GM19328 (cell line): ENCODE measurements at regions not wholly inside any gene's neighbourhood (a gene's known extent, or its start where the extent isn't known, plus 50 kb on each side); places are given as distances from the start of the nearest gene placed in this dataset.

Experiments used
- ATAC-seq: cut with Tn5 transposase; IDR thresholded peaks from one replicate; pipeline ENCODE4 v1.9.1; 2021; ENCODE audit warnings: mild to moderate bottlenecking, moderate library complexity; ENCODE audit not compliant: unreplicated experiment

DNA sequence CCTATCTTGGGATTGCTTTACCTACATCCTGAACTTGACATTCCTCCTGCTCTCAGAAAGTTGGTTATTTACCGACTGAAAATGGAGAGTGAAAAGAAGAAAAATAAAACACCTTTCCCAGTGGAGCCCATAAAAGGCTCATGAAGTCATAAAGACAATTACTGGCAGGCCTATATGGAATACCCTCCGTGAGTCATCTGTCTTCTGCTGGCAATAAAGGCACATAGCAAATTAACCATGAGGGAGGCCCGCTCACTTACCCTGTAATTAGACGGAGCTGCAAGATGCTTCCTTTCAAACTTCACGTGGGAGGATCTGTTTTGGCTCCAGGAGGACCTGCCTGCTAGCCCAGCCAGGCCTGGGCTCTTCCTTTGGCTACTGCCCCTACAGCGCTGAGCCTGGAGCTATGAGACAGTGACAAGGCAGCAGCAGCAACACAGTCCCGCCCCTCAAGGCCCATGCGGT lies 540.4 kb downstream of the BUD13 start:
- ATAC-seq: no peak

DNA sequence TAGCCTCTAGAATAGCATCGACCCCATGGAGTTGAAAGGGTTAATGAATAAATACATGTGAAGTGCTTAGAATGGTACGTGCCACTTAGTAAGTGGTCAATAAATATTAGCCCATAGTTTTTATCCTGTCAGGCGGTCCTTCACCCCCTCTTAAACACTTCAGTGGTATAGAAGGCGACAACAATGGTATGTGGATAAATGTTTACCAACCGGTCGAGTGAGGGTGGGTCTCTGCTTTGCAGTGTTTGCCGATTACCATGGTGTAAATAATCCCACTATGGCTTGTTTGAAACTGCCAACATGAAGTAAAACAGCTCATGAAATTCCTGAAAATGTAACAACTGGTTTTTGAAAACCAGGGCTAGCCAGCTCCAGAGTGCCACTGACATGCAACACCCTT lies 541.2 kb downstream of the BUD13 start:
- no peak for ATAC-seq

DNA sequence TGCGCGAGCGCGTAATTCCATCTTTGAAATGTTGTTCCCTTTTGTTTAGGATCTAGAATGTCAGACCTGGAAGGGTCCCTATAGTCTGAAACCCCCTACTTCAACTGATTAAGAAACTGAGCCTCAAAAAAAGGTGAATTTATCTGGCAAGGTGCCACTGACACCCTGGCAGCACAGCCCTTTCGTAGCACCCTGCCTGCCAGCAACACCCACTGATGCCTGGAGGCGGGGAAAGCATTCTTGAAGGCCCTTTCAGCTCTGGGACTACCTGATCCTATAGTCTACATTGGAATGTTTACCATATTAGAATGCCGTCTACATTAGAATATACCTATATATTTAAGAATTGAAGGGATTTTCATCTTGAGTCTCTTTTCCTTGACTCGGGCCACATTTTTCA lies 542.3 kb downstream of the BUD13 start:
- no peak for ATAC-seq

DNA sequence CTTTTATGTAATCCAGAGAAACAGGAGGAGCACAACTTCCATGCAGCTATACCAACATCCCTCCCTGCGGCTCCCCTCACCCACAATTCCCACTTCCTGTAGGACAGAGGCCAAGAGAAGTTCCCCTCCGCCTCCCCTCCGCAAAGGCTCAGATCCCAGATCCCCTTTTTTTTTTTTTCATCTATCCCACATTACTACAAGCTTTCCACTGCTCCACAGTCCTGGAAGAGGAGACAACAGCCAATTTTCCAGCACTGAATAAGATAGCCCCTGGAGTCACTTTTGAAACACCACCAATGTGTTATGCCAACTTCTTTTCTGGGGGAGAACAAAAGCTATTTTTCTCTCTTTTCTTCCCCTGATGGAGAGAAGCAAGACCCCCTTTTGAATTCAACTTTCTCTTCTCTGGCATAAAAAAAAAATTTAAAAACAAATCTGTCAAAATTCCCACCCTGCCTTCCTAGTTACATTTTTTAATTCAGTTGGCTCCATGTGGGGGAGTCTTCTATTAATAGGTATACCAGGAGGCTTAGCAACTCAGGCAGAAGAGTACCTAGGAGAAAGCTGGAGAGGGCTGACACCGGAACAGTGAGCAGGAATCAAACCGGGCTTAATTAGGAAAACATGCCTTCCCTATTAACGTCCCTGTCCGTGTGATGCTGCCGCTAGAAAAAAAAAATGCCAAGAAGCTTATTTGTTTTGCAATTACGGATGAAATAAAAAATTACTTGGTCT lies 543.4 kb downstream of the BUD13 start:
- ATAC-seq: no peak

DNA sequence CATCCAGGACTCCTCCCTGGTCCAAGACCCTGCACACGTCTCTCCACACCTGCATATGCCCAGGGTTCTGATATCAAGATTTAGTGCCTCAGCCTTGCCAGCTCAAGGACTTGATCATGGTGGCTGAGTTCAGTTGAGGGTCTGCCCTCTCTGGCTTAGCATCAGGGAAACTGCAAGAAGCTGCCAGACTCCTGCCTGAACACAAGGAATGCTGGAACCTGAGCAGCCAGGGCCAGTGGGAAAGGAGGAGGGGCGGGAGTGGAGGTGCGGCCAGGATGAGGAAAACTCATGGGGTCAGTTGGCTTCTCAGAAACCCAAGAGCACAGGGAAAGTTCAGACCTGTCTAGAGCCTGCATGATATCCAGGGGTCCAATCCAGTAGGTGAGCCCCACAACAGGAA lies 546.1 kb downstream of the BUD13 start:
- no peak for ATAC-seq

DNA sequence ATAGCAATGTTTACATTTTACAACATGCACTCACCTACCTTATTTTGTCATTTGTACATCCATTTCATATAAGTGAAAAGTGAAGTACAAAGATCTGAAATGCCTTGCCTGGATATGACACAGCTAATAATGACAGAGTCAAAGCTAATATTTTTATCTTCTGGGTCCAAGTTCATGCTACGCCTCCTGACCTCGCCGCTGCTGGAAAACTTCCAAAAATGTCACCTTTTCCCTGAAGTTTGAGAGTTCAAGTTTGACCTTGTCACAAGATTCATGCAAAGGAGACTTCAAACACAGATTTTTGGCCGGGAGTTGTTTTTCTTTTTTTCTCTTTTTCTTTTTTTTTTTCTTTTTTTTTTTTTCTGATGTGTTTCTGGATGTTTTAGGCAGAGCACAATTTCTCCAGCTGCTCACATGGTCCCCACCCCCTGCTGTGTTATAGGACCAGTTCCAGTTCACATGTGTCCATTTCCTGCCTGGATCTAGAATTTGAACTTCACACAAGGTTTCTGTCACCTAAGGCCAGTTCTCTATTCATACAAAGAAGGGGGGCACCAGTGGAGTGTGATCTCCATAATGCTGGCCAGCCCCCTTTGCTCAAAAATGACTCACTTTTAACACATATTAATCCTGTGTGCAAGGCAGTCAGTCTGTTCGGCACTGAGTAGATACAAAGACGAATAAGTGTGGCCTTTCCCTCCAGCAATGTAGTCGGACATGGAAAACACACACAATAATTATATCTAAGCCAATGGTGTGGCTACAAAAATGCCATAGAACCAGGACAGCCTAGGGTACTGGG lies 546.8 kb downstream of the BUD13 start:
- no peak for ATAC-seq

DNA sequence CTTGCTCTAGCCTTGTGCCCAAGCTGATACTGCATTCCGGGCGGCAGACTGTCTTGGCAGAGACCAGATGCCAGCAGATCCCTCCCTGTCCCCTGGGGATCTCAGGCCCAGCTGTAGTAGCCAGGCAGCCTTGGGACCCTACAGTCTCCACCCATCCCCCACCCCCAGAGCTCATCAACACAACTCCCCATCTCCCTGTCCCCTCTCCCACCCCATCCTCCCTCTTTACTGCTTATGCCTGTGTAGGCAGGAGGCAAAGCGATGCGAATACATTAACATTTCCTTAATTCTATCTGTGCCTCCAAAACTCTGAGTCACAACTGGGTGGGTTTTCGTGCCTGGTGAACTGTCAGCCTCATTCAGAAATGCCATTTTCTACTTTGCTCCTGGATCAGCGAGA lies 547.6 kb downstream of the BUD13 start:
- ATAC-seq: no peak

DNA sequence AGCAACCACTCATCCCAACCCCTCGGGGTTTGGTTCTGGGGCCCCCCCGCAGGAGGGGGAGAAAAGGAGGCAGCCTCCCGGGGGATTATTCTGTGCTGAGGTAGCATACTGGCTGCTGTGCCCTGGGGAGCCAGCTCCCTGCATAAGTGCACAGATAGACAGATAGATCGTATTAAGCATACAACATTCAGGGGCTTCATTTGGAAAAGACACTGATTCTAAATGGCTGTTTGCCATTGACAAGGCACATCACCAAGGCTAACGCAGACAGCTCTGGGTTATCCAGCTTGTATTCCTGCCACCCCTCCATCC lies 547.9 kb downstream of the BUD13 start:
- ATAC-seq: no peak

DNA sequence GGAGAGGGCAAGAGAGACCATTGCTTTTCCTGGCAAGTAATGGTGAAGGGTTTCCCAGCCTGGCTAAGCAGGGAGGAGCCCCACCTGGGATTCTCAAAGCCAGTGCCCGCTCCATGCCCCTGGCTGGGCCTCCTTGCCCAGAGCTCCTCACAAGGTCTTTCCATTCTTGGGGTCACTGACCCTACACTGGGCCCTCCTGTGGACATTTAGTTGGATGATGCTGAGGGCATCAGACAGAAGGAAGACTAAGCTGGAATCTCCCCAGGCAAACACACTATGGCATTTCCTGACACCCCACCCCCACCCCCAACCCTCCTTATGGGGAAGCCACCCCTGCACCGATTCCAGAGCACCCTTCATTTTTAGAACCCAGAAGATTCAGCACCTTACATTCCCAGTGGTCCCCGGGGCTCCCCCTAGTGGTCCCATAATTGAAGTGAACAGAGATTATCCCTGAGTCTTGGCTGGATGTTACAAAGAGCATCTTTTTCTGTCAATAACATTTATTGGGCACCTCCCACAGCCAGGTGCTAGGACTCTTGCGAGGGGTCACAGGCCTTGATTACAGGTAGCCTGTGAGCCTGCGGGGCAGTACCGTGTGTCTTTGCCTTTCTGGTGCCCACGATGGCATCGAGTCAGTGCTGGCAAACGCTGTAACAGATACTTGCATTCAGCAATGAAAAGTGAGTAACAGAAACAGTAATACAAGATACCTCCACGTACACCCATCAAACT lies 548.5 kb downstream of the BUD13 start:
- no peak for ATAC-seq

DNA sequence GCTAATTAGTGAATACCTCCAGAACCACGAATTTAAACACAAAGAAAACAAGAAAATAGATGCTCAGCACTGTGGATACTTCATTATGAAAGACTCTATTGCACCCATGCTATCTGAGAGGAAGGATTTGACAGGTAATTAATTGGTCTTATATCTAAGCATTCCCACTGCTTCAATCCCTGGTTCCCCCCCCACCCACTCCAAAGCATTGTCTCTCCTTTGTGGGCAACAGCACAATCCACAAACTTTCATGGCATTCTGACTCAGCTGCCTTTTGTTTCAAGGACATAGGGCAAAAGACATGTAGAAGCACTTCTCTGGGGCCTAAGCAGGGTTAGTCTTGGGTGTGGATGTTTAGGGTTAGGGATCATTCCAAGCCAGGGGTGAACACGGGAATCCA lies 551.4 kb downstream of the BUD13 start:
- no peak for ATAC-seq

DNA sequence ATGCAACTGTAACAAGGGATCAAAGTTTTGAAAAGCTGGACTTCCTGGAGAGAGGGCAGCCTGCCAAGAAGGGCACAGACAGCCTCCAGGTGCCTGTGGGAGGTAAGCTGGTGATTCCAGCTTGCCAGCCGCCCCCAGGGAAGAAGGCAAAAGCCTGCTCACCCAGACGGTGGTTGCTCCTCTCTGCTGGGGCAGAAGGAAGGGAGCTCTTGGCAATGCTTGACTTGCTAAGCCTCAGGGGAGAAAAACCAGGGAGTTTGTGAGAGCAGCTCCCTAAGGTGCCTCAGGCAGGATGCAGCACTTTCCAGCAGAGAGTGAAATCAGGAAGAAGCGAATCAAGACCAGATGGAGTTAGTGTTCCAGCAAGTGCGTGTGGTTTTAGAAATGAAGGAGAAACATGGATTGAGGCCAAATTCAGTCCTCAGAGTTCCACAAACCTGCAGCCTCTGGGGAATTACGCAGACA lies 553.6 kb downstream of the BUD13 start:
- no peak for ATAC-seq

DNA sequence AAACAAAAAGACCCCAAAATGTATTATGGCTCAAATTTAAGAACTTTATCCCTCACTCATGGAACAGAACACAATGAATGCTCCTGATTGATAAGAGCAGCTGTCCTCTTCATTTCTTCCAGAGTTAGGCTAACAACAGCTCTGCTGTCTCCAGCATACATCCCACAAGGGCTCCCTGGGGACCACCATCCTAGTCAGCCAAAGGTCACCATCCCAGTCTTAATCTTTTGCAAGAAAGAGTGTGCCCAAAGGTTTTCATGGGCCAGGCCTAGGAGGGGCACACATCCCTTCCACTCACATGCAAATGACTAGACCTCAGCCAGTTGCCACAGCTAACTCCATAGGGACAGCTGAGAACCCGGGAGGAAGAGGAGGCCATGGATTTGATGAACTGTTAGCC lies 555.3 kb downstream of the BUD13 start:
- no peak for ATAC-seq

DNA sequence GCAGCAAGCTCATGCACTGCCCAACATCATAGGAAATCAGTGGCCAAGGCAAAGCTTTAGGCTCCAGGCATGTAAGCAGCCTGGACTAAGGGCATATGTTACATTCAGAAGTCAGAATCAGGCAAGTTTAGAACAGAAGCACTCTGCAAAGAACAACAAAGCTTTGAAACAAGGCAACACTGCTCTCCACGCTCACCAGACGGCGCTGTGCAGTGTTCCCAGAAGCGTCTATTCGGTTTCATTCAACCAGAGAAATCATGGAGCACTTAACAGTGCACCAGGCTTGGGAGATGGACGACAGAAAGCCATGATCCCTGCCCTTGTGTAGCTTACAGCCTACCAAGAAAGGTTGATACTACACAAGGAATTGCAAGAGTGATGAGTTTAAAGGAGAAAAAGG lies 555.8 kb downstream of the BUD13 start:
- ATAC-seq: no peak

DNA sequence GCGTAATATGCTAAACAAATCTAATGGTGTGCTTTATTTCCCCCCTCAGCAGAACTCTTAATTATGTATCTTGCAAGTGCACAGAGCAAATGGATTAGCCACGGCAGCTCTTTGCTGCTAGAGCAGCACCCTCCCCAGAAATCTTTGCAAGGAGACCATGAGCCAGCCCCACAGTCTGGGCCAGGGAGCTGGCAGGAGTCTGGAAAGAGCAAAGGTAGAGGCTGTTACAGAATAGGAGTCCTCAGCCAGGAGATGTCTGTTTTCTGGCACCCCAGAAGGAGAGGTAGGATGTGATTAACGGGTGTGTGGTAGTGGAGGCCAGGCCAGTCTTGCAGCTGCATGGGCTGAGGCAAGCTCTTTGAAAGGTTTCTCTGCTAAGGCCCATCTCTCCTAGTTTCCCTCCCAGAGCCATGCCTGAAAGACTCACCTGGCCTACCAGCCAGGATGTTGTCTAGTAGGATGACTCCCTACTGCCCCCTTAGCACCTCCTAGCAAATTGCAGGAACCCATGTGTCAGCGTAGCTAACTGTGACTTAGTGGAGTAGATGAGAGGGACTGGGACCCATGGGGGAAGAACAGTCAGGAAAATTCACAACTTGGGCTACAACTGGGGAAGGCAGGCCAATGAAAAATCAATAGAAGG lies 557.2 kb downstream of the BUD13 start:
- no peak for ATAC-seq

DNA sequence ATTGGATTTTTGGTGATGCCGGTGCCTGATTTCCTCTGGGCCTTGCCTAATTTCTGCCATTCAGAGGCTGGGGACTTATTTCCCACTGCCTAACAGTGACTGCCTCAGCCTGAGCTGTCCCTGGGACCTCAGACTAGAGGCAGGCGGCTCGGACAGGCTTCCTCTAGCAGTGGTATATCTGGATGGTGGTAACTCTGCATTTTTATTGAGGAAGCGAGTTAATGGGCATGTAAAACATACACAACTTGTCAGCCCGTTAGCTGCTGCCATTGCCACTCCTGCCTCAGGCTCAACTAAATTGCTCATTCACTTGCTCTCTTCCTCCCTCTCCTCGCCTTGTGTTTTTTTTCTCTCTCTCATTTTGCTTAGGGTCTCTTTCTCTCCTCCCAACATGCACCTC lies 561.6 kb downstream of the BUD13 start:
- no peak for ATAC-seq

DNA sequence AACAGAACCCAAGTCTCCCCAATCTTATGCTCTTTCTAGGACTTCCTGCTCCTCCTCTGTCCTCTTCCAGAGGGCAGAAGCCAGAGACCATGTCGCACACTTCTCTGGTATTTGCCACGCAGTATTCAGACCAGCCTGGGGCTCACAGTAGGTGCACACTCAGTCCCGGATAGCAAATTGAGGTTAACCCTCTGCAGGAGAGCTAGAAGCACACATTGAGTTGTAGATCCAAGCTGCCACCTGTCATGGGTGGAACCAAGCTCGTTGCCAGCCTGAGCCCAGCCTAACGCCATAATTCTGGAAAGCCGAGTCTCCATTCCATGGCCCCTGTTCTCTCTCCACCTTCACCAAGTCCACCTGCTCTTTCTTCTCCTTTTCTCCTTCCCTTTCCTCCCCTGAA lies 562.1 kb downstream of the BUD13 start:
- ATAC-seq: no peak

DNA sequence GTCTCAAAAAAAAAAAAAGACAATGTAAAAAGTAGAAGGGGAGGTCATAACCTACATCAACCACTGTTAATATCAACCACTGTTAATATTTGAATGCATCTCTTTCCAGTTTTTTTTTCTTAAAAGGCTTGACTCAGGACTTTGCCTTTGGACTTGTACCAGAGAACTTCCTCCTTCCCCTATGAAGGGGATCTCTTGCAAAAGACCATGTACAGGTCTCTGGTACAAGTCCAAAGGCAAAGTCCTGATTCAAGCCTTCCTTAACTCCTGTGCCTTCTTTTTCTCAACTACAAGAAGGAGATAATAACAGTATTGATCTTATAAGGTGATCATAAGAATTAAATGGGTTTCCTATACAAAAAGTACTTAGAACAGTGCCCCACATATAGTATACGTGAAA lies 563.5 kb downstream of the BUD13 start:
- no peak for ATAC-seq

DNA sequence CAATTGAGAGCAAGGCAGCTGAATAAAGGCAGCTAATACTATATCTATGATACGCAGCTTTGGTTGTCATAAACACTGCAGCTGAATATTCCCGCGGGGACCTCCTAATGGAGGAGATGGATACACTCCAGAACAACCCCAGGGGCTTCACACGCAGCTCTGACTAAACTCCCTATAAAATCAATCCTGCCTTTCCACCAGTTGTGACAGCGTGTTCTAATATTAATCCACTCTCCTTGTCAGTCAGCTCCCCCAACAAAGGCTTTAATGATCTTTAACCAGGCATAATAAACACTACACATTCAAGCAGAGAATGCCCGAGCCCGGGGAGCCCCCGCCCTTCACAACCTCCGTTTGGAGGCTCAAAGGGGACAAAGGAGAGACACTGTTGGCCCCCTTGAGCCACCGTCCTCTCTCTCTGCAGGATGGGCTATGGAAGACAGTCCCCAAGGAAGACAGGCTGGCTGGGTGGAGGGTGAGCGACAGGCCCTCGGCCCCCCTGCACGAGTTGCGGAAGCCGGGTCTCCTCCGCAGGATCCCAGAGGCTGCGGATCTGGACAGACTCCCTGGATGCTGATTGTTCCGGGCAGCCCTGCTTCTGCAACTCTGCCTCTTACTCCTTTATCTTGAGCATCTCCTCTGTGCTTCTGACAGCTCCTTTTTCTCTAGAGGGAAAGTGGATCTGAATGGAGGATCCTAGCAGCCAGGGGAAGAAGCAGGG lies 565.2 kb downstream of the BUD13 start:
- ATAC-seq: no peak

DNA sequence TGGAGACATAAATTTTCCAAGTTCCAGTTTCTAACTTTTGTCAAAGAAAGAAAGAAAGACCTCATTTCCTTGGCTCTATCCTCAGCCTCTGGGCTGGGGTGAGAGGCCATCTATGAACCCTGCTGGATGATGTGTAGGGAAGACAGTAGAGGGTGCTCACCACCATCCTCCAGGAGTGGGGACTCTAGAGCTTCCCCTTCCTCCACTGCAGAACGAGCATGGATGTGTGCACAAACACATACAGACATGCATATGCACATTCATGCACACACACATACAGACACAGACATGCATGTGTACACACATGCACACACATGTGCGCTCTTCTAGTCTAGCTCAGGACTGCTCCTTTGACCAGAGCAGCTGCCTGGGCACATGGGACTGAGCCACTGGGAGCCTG lies 565.8 kb downstream of the BUD13 start:
- ATAC-seq: no peak

DNA sequence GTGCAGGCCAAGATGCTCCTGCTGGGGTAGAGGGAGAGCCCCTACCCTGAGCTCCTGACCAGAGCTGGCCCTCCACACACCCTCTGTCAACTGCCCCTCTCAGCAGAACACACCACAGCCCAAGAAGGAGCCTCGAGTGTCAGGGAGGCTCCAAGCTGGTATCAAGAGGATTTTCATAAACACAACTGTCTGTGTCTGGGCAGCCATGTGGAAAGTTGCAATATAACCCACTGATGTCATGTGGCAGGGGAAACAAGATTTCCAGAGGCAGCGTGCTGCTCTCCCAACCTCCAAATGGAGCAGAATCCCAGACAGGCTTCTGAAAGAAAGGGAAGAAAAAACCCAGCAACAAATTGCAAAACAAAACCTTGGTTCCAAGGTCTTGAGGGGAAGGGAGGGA lies 569.9 kb downstream of the BUD13 start:
- no peak for ATAC-seq

DNA sequence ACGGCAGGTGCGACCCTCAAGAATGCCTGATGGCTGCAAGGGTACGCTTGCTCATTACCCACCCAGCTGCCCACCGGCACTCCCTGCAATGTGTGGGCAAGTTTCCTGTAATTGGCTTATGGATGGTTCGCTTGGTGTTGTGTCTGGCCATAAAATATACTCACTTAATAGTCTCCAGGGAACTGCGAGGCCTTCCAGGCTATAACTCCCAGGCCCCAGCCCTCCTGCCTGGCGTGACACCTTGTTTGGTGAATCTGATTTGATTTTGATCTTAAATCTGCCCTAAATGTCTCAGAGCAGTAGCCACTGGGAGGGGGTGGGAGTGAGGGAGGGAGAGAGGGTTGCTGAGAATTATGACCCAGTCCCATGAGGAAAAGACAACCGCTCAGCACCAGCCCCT lies 572.2 kb downstream of the BUD13 start:
- no peak for ATAC-seq
